SU-DHL-6 (cell line): ENCODE measurements at regions not wholly inside any gene's neighbourhood (a gene's known extent, or its start where the extent isn't known, plus 50 kb on each side); places are given as distances from the start of the nearest gene placed in this dataset.

Source experiments
- H2AFZ ChIP-seq: fragments of 200-600 bp; sonication (generic); 2 replicates; pipeline ENCODE4 v1.6.1; 2014; ENCODE audit warnings: low read depth, mild to moderate bottlenecking, moderate library complexity, mixed read lengths, antibody characterized with exemption, low read length; ENCODE audit not compliant: severe bottlenecking
- H3F3A ChIP-seq: fragments of 200-600 bp; shearing (Covaris generic); 2 replicates; pipeline ENCODE4 v1.6.0; 2016; ENCODE audit warnings: antibody characterized with exemption, mild to moderate bottlenecking; ENCODE audit not compliant: insufficient read depth
- H3K27ac ChIP-seq: fragments of 200-600 bp; sonication (generic); 2 replicates; pipeline ENCODE4 v1.5.1; 2016; ENCODE audit warnings: low read depth, mild to moderate bottlenecking, low read length, moderate library complexity, mixed read lengths
- H3K27me3 ChIP-seq: fragments of 200-600 bp; sonication (generic), shearing (Covaris generic); 2 replicates; pipeline ENCODE4 v1.6.0; 2014; ENCODE audit warnings: mild to moderate bottlenecking, low read length
- H3K36me3 ChIP-seq: fragments of 200-600 bp; sonication (generic); 2 replicates; pipeline ENCODE4 v1.6.1; 2014; ENCODE audit warnings: mild to moderate bottlenecking, low read length, mixed read lengths
- H3K4me2 ChIP-seq: fragments of 300-600, 200-600 bp; shearing (Covaris generic), sonication (generic); 2 replicates; pipeline ENCODE4 v1.6.0; 2014; ENCODE audit warnings: low read length, low read depth, mild to moderate bottlenecking; ENCODE audit not compliant: poor library complexity, severe bottlenecking
- H3K4me3 ChIP-seq: fragments of 200-600 bp; sonication (generic); 2 replicates; pipeline ENCODE4 v1.5.1; 2014; ENCODE audit warnings: antibody characterized with exemption, low read length, mild to moderate bottlenecking, mixed read lengths; ENCODE audit not compliant: insufficient read depth, poor library complexity, severe bottlenecking
- H3K79me2 ChIP-seq: fragments of 200-600 bp; sonication (generic); 2 replicates; pipeline ENCODE4 v1.6.1; 2014; ENCODE audit warnings: mild to moderate bottlenecking, low read length, moderate library complexity; ENCODE audit not compliant: insufficient read depth
- H3K9ac ChIP-seq: fragments of 200-600 bp; sonication (generic); 2 replicates; pipeline ENCODE4 v1.7.0; 2014; ENCODE audit warnings: mild to moderate bottlenecking, low read length
- H3K9me2 ChIP-seq: fragments of 200-600 bp; sonication (generic); replicated peaks from 2 replicates; pipeline ENCODE4 v1.6.1; 2014; ENCODE audit warnings: low read length; ENCODE audit not compliant: insufficient read depth
- H3K9me3 ChIP-seq: fragments of 200-600 bp; sonication (generic); 2 replicates; pipeline ENCODE4 v1.6.1; 2014; ENCODE audit warnings: low read length, mixed read lengths; ENCODE audit not compliant: insufficient read depth
- H4K20me1 ChIP-seq: fragments of 200-600 bp; sonication (generic); 2 replicates; pipeline ENCODE4 v1.6.1; 2014; ENCODE audit warnings: low read depth, mild to moderate bottlenecking, antibody characterized with exemption, low read length, moderate library complexity, mixed read lengths
- EZH2phosphoT487 ChIP-seq: fragments of 200-600 bp; sonication (generic), shearing (Covaris generic); conservative IDR thresholded peaks from 2 replicates; pipeline ENCODE4 v1.6.1; 2018; ENCODE audit warnings: mild to moderate bottlenecking, antibody characterized with exemption, low read length, moderate library complexity, mixed read lengths
- TF ChIP-seq, protein P1 (sequence below): fragments of 200-600 bp; sonication (generic); IDR thresholded peaks from one replicate; pipeline ENCODE4 v1.5.1; 2017; ENCODE audit warnings: antibody characterized with exemption, mild to moderate bottlenecking, low read length, moderate library complexity; ENCODE audit not compliant: insufficient read depth, poor library complexity, severe bottlenecking

DNA sequence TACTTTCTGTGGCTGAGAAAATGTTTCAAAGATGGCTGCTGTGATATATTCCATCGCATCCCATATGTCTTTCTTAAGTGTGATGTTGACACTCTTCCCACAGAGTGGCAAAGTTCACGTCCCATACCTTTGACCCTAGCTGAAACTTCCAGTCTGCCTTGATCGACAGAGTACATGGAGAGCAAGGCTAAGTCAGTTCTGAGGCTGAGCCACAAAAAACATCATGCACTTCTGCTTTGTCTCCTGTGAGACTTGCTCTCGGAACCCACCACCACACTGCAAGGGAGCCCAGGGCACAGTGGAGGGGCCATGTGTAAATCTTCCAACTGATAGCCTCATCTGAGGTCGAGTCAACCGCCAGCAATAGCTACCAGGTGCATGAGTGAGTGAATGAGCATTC is 431.9 kb upstream of the RUNX1 start:
- H4K20me1 ChIP-seq, result no peaks in the 10 kb centered on the region
- H3K79me2 ChIP-seq, result no peaks in the 10 kb centered on the region
- 0 out of 2 replicates have a peak, but pooled peaks cover 6% of the 10 kb centered on the region for H3K27me3 ChIP-seq
- H3F3A ChIP-seq, result no peaks in the 10 kb centered on the region
- H3K4me3 ChIP-seq, result no peak overlapping the region
- H3K36me3 ChIP-seq, result 0 out of 2 replicates have a peak, but pooled peaks cover 3% of the 10 kb centered on the region
- H3K9me3 ChIP-seq, result 0 out of 2 replicates have a peak, but pooled peaks cover 8% of the 10 kb centered on the region
- TF ChIP-seq, protein P1, sequence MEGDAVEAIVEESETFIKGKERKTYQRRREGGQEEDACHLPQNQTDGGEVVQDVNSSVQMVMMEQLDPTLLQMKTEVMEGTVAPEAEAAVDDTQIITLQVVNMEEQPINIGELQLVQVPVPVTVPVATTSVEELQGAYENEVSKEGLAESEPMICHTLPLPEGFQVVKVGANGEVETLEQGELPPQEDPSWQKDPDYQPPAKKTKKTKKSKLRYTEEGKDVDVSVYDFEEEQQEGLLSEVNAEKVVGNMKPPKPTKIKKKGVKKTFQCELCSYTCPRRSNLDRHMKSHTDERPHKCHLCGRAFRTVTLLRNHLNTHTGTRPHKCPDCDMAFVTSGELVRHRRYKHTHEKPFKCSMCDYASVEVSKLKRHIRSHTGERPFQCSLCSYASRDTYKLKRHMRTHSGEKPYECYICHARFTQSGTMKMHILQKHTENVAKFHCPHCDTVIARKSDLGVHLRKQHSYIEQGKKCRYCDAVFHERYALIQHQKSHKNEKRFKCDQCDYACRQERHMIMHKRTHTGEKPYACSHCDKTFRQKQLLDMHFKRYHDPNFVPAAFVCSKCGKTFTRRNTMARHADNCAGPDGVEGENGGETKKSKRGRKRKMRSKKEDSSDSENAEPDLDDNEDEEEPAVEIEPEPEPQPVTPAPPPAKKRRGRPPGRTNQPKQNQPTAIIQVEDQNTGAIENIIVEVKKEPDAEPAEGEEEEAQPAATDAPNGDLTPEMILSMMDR, result no peak
- TF ChIP-seq EZH2phosphoT487, result no peak
- H2AFZ ChIP-seq, result no peak overlapping the region
- H3K27ac ChIP-seq, result no peak overlapping the region
- no peaks in the 10 kb centered on the region; the same call in 1 of the 2 replicates for H3K9me2 ChIP-seq
- H3K4me2 ChIP-seq, result no peak overlapping the region
- H3K9ac ChIP-seq, result no peak overlapping the region

- Histone ChIP-seq H4K20me1 (no peaks in the 10 kb centered on the region), H3K9me2 (no peaks in the 10 kb centered on the region; the same call in 1 of the 2 replicates), H3K4me3 (no peak overlapping the region), H3K4me2 (no peak overlapping the region), H3F3A (no peaks in the 10 kb centered on the region), H3K9ac (no peak overlapping the region), H3K36me3 (0 out of 2 replicates have a peak, but pooled peaks cover 3% of the 10 kb centered on the region), H2AFZ (no peak overlapping the region), H3K9me3 (0 out of 2 replicates have a peak, but pooled peaks cover 8% of the 10 kb centered on the region), H3K79me2 (no peaks in the 10 kb centered on the region), H3K27me3 (0 out of 2 replicates have a peak, but pooled peaks cover 6% of the 10 kb centered on the region), H3K27ac (no peak overlapping the region)
- TF ChIP-seq, protein P1, result no peak
- no peak for TF ChIP-seq EZH2phosphoT487
Observed at GRCh38 chr21:35479529-35479928, 430.4 kb upstream of the RUNX1 start.

- Histone ChIP-seq H3K79me2 (no peaks in the 10 kb centered on the region), H3F3A (no peaks in the 10 kb centered on the region), H3K4me2 (no peak overlapping the region), H3K9me2 (no peaks in the 10 kb centered on the region; the same call in 1 of the 2 replicates), H4K20me1 (no peaks in the 10 kb centered on the region), H3K36me3 (0 out of 2 replicates have a peak, but pooled peaks cover 3% of the 10 kb centered on the region), H3K4me3 (no peak overlapping the region), H3K27me3 (0 out of 2 replicates have a peak, but pooled peaks cover 6% of the 10 kb centered on the region), H3K9ac (no peak overlapping the region), H3K27ac (no peak overlapping the region), H2AFZ (no peak overlapping the region), H3K9me3 (0 out of 2 replicates have a peak, but pooled peaks cover 8% of the 10 kb centered on the region)
- no peak for TF ChIP-seq EZH2phosphoT487
- TF ChIP-seq, protein P1, result no peak
Observed at GRCh38 chr21:35479065-35479448, 430.0 kb upstream of the RUNX1 start.
